Cerebellar nuclear complex (tissue), 1 donor: ENCODE measurements at regions not wholly inside any gene's neighbourhood (a gene's known extent, or its start where the extent isn't known, plus 50 kb on each side); places are given as distances from the start of the nearest gene placed in this dataset.

ENCODE experiments used
- DNase-seq, 2 experiments: peaks; one replicate each; lab custom pipeline; 2025; lab: John Stamatoyannopoulos, UW

- no peak for DNase-seq
Observed at GRCh38 chr11:70521475-70522308, 123.4 kb downstream of the CTTN start.

- no peak for DNase-seq
Observed at GRCh38 chr11:70522309-70522592, 123.9 kb downstream of the CTTN start.

- no peak for DNase-seq
Observed at GRCh38 chr11:70522593-70523311, 124.4 kb downstream of the CTTN start.

GRCh38 chr11:70523384-70524095 lies 125.2 kb downstream of the CTTN start:
- DNase-seq: no peak

DNA sequence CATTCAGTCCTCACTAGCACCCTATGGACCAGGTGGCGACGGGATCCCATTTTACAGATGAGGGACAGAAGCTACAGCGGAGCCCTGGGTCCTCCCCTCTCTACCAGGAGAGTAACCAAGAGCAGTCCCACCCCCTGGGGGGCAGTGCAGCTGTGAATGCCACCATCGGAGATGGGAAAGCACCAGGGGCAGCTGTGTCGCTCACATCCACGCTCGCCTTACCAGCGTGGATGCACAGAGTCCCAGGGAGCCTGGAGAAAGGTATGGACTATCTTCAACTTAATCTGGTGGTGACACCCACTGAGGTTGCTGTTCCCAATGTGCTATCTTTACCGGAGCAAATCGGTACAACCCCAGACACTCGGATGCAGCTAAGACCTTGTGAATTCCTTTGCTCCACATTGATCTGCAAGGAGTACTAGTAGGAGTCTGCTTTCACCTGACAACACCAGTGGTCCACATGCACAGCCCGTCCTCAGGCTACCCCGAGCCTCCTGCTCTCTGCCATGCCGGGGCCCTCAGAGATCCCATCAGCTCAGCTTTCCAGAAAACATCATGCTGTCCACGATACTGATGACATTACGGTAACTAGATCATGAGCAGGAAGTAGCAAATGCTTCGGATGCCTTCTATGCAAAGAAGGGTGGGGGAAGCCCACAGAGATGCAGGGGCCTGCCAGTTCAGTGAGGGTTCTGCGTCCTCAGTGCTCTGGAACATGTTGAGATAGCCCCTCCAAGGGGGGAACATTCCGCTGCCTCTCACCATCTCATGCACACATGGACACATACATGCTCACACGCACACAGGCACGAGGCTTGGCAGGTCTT lies 126.0 kb downstream of the CTTN start:
- DNase-seq: no peak

- DNase-seq: no peak
Observed at GRCh38 chr11:70525006-70525405, 126.7 kb downstream of the CTTN start.

DNA sequence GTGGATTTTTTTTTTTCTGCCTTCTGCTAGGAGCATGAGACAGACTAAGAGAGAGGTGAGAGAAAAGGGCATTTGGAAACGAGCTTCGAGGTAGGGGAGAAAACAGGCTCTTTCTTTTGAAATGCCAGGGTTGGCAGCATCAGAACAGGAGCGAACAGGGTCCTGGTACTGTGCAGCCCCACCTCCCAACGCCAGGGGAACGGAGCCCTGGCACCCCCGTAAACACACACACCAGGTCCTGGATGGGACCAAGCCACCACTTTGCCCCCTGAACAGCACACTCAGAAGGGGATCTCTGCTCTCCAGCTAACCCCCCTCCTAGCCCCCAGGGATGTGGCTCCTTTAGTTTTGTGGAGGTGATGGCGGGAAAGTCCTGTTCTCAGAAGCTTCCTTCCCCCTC lies 127.1 kb downstream of the CTTN start:
- no peak for DNase-seq

GRCh38 chr11:70526116-70527045 lies 128.1 kb downstream of the CTTN start:
- DNase-seq: no peak

DNA sequence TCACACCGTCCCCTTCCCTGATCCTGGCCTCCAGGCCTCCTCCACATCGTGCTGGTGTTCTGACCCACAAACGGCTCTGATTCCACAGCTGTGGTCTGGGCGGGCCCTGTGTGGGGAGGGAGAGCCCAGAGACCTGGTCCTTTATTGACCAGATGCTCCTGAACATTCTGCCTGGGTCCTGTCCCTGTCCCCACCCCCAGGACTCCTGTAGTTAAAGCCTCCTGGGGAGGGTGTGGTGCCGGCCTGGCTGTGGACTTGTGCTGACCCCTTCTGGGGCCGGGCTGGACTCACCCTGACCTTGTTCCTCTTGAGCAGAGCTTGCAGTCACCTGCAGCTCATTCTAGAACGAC lies 128.7 kb downstream of the CTTN start:
- DNase-seq: no peak

DNA sequence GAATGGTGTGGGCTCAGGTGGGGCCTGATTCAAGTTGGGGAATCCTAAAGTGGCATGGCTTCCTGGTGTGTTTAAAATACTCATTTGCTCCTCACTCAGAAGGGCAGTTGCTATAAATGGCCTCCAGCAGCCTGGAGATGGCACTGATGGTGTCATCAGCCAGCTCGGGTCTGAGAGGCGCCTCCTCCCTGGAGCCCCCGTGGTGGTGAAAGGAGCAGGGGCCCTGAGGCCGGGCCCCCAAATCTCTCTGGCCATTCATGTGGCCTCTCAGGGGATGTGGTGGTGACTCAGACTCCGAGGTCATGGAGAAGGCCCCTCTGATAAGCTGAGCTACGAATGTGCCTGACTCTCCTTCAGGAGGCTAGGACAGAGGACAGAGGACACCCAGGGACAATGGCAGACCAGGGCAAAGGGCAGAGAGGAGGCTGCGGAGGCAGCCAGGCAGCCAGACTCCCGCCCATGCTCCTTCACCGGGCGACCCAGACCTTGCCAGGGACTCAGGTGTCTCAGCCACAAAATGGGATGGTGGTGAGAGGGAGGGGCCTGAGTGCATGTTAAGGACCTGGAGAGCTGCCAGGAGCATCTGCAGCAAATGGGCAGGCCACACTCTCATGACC lies 129.2 kb downstream of the CTTN start:
- DNase-seq: no peak

DNA sequence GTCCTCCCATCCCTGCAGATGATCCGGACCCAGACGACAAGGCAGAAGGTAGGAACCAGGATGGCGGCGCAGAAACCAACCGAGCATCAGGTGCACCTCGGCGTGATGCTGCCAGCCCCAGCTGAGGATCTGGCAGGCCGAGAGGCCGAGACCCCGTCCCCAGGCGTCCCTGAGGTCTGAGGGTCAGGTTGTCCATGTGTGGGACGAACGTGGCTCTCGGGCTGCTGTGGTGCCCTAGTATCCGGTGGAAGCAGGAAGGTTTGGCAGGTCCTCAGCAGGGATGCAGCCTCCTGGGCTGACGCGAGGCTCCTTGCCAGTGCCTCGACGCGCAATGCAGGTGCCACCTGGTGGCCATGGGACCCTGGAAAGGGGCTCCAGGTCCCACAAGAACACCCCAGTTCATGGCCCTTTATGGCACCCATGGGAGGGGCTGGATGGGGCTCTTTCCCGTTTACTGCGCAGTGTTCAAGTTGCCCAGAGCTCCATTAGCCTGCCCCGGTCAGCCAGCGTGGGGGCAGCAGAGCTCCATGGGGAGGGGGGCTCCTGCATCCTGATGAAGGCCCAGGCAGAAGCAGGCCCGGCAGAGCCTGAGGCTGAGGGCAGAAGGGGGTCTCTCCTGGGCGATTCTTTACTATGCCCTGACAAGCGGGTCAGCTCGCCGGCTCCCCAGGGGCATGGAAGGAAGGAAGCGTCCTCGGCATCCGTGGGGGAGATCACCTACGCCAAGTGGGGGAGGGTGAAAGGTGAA lies 129.9 kb downstream of the CTTN start:
- no peak for DNase-seq

DNA sequence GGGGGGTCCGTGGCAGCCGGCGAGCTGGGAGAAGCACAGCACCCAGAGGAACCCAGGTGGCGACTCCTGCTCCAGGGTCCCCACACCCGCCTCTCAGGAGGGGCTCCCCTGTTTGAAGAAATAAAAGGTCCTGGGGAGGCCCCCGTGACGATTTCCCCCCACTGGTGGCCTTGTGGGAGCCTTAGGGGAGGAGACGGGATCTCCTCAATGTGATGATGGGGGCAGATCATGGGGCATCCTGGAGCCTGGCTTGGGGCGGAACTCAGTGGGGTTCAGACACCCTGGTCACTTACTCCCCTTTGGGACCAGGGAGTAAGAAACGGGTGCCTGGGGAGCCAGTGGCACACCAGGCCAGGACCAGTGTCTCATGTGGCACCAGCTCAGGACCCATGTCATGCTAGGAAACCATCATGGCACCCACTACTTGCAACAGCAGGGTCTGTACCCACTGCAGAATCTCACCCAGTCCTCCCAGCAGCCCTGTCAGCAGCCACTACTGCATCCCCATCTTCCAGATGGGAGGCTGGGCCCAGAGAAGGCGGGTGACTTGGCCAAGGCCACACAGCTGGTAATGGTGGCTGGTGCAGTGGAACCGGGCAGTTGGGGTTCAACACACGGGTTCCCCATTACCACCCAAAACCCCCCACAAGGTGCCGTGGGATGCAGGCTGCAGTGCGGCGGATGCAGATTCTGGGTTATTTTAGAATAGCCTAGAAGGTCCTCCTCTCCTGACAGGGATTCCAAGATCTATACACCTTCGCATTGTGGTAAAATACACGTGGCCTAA lies 130.7 kb downstream of the CTTN start:
- DNase-seq: no peak

GRCh38 chr11:70530010-70530409 lies 131.7 kb downstream of the CTTN start:
- DNase-seq: no peak

- no peak for DNase-seq
Observed at GRCh38 chr11:70530629-70531185, 132.4 kb downstream of the CTTN start.

DNA sequence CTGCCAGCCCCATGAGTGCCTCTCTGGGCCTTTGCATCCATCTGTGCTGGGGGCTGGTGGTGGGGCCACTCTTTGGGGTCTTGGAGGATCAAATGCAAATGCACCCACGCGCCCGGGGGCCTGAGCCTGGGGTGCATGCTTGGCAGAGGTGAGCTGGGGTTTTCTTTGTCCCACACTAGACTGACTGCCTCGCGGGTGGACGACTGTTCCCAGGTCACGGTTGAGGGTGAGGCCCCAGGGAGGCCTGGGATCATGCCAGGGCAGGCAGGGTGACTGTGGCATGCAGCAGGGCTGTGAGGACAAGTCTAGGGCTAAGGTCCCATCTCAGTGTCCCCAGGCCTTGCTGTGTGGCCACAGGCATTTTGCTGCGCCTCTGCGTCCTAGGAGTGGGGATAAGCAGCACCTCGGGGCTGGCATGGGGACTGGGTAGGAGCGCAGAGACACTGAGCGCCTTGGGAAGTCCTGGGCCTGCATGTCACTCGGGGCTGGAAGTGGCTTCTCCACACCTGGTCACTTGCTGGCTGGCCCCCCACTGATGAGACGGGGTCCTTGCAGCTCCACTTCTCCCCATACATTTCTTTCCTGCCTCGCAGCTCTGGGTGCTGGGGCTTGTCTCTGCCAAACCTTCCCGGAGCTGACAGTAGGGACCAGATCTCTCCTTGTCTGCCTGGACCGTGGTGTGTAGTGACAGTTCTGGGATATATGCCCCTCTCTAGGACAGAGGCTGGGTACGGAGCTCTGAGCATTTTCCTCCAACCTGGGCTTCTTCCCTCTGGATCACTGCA lies 133.1 kb downstream of the CTTN start:
- DNase-seq: no peak

DNA sequence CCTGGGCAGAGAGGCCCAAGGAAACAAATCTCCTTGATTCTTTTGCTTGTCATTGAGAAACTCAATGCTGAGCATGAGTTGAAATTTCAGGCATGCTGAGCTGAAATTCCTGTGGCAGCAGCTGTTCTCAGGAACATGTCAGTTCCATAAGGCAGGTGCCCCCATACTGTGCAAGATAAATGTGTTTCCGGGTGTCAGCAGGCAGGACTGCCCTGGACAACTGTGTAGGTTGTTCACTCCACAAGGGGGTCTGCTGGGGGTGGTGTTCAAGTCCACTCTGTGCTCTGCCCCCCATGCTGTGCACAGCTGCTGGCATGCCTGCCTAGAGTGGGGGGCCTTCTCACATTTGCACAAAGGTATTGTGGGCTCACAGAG lies 133.7 kb downstream of the CTTN start:
- DNase-seq: no peak

DNA sequence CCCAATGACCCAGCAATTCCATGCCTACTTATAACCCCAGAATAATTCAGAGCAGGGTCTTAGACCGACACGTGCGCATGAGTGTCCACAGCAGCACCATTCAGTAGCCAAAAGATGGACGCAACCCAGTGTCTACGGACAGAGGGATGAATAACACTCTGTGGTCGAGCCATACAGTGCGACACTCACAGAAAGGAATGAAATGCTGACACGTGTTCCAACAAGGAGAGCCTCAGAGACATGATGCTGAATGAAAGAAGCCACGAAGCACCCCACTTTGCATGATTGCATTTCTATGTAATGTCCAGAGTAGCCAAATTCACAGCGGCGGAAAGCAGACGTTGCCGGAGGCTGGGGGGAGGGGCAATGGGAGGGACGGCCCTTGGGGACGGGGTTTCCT lies 134.4 kb downstream of the CTTN start:
- no peak for DNase-seq
